Common myeloid progenitor, CD34-positive (primary cell): ENCODE measurements at regions not wholly inside any gene's neighbourhood (a gene's known extent, or its start where the extent isn't known, plus 50 kb on each side); places are given as distances from the start of the nearest gene placed in this dataset.

ENCODE experiments used
- CTCF ChIA-PET: fragments of 350-600 bp; sonication (Branson Sonifier 250); formaldehyde crosslinking; loops from one replicate; lab custom pipeline; 2021; ENCODE audit warnings: antibody characterized with exemption; lab: Charles Lee
- POLR2A ChIA-PET: fragments of 350-600 bp; sonication (Branson Sonifier 250); formaldehyde crosslinking; loops from one replicate; lab custom pipeline; 2021; ENCODE audit warnings: antibody characterized with exemption; lab: Charles Lee
- DNase-seq, 3 donors: peaks; one replicate each; pipeline versions ENCODE4 v3.0.0 to v3.0.0-alpha.2; 2013
- H3K27ac ChIP-seq, 2 experiments: 1 replicate in 1 of 2; 2 replicates in 1 of 2; pipeline ENCODE4 v1.7.0; 2013; ENCODE audit warnings: inconsistent platforms in 2 of 2, low read length in 2 of 2, mild to moderate bottlenecking in 2 of 2, low read depth in 1 of 2, moderate library complexity in 1 of 2; ENCODE audit not compliant: severe bottlenecking in 2 of 2, insufficient read depth in 1 of 2, poor library complexity in 1 of 2
- H3K27me3 ChIP-seq, 5 experiments: replicated peaks in 2 of 5; 1 replicate in 3 of 5; 2 replicates in 2 of 5; pipeline versions ENCODE4 v1.6.1 to v1.7.0; 2013; ENCODE audit warnings: low read length in 4 of 5, mild to moderate bottlenecking in 2 of 5, moderate library complexity in 2 of 5, inconsistent platforms in 1 of 5; ENCODE audit not compliant: insufficient read depth in 5 of 5, control insufficient read depth in 4 of 5
- H3K36me3 ChIP-seq, 4 experiments: 1 replicate in 2 of 4; 2 replicates in 2 of 4; pipeline versions ENCODE4 v1.6.1 to v1.7.0; 2013; ENCODE audit warnings: low read length in 3 of 4, control low read depth in 1 of 4, mild to moderate bottlenecking in 1 of 4; ENCODE audit not compliant: control insufficient read depth in 4 of 4, insufficient read depth in 4 of 4
- H3K4me1 ChIP-seq, 4 experiments: 1 replicate in 3 of 4; 2 replicates in 1 of 4; pipeline versions ENCODE4 v1.6.1 to v1.7.1; 2013; ENCODE audit warnings: low read length in 3 of 4, mild to moderate bottlenecking in 3 of 4, control low read depth in 1 of 4, inconsistent platforms in 1 of 4, moderate library complexity in 1 of 4; ENCODE audit not compliant: control insufficient read depth in 4 of 4, insufficient read depth in 4 of 4; ENCODE audit errors: control extremely low read depth in 1 of 4
- H3K4me3 ChIP-seq, 7 experiments: 1 replicate in 4 of 7; 2 replicates in 3 of 7; pipeline versions ENCODE4 v1.5.1 to v1.7.0; 2013; ENCODE audit warnings: mild to moderate bottlenecking in 7 of 7, low read length in 6 of 7, moderate library complexity in 6 of 7, inconsistent platforms in 2 of 7, low read depth in 2 of 7, control low read depth in 1 of 7; ENCODE audit not compliant: insufficient read depth in 4 of 7, control insufficient read depth in 1 of 7; ENCODE audit errors: extremely low read depth in 1 of 7
- H3K9me3 ChIP-seq, 5 experiments: 1 replicate in 4 of 5; 2 replicates in 1 of 5; pipeline versions ENCODE4 v1.6.1 to v1.7.1; 2013; ENCODE audit warnings: low read length in 4 of 5, mild to moderate bottlenecking in 2 of 5, inconsistent platforms in 1 of 5, low read depth in 1 of 5, moderate library complexity in 1 of 5; ENCODE audit not compliant: control insufficient read depth in 4 of 5, insufficient read depth in 2 of 5; ENCODE audit errors: control extremely low read depth in 1 of 5
- WGBS: methylation state at CpG from one replicate; pipeline ENCODE4 v1.1.5; 2013; ENCODE audit not compliant: insufficient coverage; 5-methylcytosine and 5-hydroxymethylcytosine counted together

- ChIA-PET POLR2A (no interaction called here), CTCF (no interaction called here)
- H3K9me3 ChIP-seq, result no peaks in the 10 kb centered on the region
- H3K36me3 ChIP-seq, result no peaks in the 10 kb centered on the region
- H3K4me1 ChIP-seq, result peaks cover 0 to 3% (median 0%) of the 10 kb centered on the region in 4 experiments
- no peak overlapping the region for H3K4me3 ChIP-seq
- no peak for DNase-seq
- H3K27ac ChIP-seq, result no peak overlapping the region
- WGBS, result 63% methylated on average over 2 of the region's 3 CpGs
- H3K27me3 ChIP-seq, result peaks cover 10 to 64% (median 23%) of the 10 kb centered on the region in 5 experiments
These were observed 97.6 kb upstream of the E2F8 start for GRCh38 chr11:19338375-19338774.

- Histone ChIP-seq H3K36me3 (no peaks in the 10 kb centered on the region), H3K9me3 (no peaks in the 10 kb centered on the region), H3K27ac (no peak overlapping the region), H3K27me3 (peaks cover 9 to 60% (median 19%) of the 10 kb centered on the region in 5 experiments), H3K4me1 (peaks cover 0 to 3% (median 0%) of the 10 kb centered on the region in 4 experiments), H3K4me3 (no peak overlapping the region)
- ChIA-PET CTCF (no interaction called here), POLR2A (no interaction called here)
- 80% methylated on average over 2 of the region's 3 CpGs for WGBS
- no peak for DNase-seq
These were observed 97.0 kb upstream of the E2F8 start for GRCh38 chr11:19337779-19338178.

GRCh38 chr11:19336331-19336730 lies 95.6 kb upstream of the E2F8 start:
- Histone ChIP-seq H3K4me1 (peaks cover 0 to 3% (median 0%) of the 10 kb centered on the region in 4 experiments), H3K27ac (no peak overlapping the region), H3K36me3 (no peaks in the 10 kb centered on the region), H3K4me3 (no peak overlapping the region), H3K27me3 (peaks cover 10 to 46% (median 16%) of the 10 kb centered on the region in 5 experiments), H3K9me3 (no peaks in the 10 kb centered on the region)
- DNase-seq, result no peak
- WGBS, result 43% methylated on average over 1 of the region's 3 CpGs
- ChIA-PET CTCF (interaction anchor here (1.1 to 1.2 kb wide), 2 partner anchors 11 to 28 kb away, joined by 3 read pairs; no protein-coding TSS in a partner anchor), POLR2A (no interaction called here)

DNA sequence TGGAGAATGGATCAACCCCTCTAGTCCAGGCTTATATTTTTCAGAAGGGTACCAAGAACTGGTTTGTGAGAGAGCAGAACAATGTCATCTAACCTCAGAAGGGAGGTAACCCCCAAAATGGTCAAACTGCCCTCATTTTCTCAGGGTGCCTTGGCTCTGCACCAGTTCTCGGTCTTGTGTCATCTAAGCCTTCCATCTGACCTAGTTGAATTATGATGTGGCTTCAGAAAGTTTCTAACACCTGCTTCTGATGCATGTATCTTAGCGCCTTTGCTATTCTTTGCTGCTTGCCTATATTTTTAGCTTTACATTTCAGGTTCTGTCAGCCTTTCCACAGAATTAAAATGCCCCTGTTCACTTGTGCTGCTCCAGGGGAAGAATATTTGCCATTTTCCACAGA lies 91.7 kb upstream of the E2F8 start:
- no peak overlapping the region for H3K27ac ChIP-seq
- CTCF ChIA-PET, result no interaction called here
- DNase-seq, result no peak
- peaks cover 0 to 18% (median 5%) of the 10 kb centered on the region in 5 experiments for H3K27me3 ChIP-seq
- no peaks in the 10 kb centered on the region for H3K36me3 ChIP-seq
- 92% methylated on average over 2 of the region's 2 CpGs for WGBS
- POLR2A ChIA-PET, result no interaction called here
- no peak overlapping the region for H3K4me3 ChIP-seq
- peaks cover 0 to 3% (median 0%) of the 10 kb centered on the region in 4 experiments for H3K4me1 ChIP-seq
- no peaks in the 10 kb centered on the region for H3K9me3 ChIP-seq

DNA sequence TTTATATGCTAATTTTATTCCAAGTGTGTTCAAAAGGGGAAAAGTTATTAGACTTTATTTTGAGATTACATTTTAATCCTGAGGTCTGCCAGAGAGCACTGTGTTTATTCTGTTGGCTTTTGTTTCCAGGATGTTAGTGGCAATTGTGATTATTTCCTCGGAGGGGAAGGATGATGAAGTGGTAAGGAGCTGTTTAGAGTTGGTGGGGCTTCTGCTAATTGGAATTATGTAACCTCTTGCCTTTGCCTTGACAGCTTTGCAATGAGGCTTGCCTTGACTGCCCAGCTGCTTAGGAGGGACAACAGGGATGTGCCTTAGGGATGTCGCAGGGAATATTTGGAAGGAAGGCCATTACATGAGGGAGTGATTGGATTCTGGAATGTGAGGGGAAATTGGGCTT lies 89.7 kb upstream of the E2F8 start:
- Histone ChIP-seq H3K36me3 (no peaks in the 10 kb centered on the region), H3K27ac (no peak overlapping the region), H3K9me3 (no peaks in the 10 kb centered on the region), H3K27me3 (peaks cover 0 to 15% (median 0%) of the 10 kb centered on the region in 5 experiments), H3K4me3 (no peak overlapping the region), H3K4me1 (peaks cover 0 to 3% (median 0%) of the 10 kb centered on the region in 4 experiments)
- POLR2A ChIA-PET, result no interaction called here
- WGBS, result 56% methylated on average over 2 of the region's 2 CpGs
- CTCF ChIA-PET, result no interaction called here
- no peak for DNase-seq

DNA sequence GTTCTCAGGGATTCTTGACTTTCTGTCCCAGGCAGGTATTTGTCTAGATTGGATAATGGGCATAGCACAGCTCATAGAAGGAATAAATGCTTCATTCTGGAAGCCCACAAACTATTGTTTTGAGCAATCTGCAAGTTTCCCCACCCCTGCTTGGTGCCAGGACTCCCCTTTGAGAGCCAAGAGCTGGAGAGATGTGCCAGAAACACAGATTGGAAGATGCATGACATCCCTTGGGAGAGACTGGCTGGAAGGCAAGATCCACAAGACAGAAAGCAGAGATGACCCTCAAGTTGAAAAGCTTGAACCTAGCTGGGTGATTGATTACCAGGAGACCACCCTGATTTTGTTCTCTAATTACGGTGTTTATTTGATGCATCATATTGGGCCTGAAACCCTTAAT lies 89.2 kb upstream of the E2F8 start:
- no peak for DNase-seq
- CTCF ChIA-PET, result no interaction called here
- Histone ChIP-seq H3K36me3 (no peaks in the 10 kb centered on the region), H3K4me1 (peaks cover 0 to 3% (median 0%) of the 10 kb centered on the region in 4 experiments), H3K27me3 (peaks cover 0 to 15% (median 0%) of the 10 kb centered on the region in 5 experiments), H3K9me3 (no peaks in the 10 kb centered on the region), H3K27ac (no peak overlapping the region), H3K4me3 (no peak overlapping the region)
- 88% methylated on average over 1 of the region's 1 CpG for WGBS
- POLR2A ChIA-PET, result no interaction called here

DNA sequence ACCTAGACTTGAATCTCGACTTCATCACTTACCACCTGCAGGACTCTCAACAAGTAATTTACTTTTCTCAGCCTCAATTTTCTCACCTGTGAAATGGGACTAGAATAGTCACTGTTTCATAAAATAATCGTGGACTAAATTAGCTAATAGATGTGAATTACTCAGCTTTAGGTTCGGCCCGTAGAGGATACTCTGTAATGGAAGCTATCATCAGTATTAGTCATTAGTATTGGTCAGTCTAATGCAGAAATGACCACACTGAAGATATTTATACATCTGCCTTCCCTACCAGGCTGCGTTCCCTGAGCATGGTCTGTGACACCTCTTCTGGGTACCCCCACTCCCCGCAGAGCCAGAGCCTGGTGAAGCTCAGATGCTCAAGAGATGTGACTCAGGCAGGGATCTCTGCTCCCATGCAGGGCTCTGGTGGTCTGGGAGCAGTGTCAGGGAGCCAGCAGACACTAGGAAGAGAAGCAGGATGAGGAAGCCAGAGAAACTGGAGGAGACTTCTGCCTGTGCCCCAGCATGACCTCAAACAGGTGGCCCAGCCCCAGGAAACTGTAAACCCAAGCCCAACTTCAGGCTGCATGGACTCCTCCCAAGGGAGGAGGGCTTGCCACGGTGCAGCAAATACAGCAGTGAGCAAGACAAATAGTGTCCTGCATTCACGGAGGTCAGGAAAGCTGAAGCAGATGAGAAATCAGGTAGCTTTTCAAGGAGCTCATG lies 88.0 kb upstream of the E2F8 start:
- H3K9me3 ChIP-seq, result no peaks in the 10 kb centered on the region
- no peak overlapping the region for H3K27ac ChIP-seq
- peaks cover 0 to 15% (median 0%) of the 10 kb centered on the region in 5 experiments for H3K27me3 ChIP-seq
- H3K4me3 ChIP-seq, result no peak overlapping the region
- H3K36me3 ChIP-seq, result no peaks in the 10 kb centered on the region
- CTCF ChIA-PET, result no interaction called here
- POLR2A ChIA-PET, result interaction anchor here (0.6 kb wide), 1 partner anchor 1338 kb away, joined by 6 read pairs; no protein-coding TSS in a partner anchor
- H3K4me1 ChIP-seq, result no peaks in the 10 kb centered on the region
- WGBS, result 81% methylated on average over 6 of the region's 8 CpGs
- no peak for DNase-seq
